Hypothalamus (tissue), 51 donors: ENCODE measurements at regions not wholly inside any gene's neighbourhood (a gene's known extent, or its start where the extent isn't known, plus 50 kb on each side); places are given as distances from the start of the nearest gene placed in this dataset.

ENCODE experiments used
- DNase-seq, 51 donors: peaks; one replicate each; lab custom pipeline; 2025; lab: John Stamatoyannopoulos, UW

DNA sequence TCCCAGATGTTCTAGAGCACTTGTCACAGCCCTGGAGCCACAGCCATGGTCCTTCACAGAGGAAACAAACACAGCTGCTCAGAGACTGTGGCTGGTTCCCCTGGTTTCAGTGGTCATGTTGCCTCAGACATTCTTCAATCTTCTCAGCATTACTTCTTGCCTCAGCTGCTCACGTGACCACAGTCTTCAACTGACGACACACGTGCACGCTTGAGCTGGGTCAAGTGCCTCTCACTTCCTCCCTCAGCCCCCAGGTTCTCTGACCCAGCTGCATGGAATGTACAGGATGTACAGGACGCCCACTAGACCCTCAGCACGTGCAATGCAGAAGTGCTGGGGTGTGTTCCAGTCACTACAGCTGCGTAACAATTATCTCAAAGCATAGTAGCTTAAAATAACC lies 159.8 kb upstream of the GGTLC1 start:
- DNase-seq, result no peak

DNA sequence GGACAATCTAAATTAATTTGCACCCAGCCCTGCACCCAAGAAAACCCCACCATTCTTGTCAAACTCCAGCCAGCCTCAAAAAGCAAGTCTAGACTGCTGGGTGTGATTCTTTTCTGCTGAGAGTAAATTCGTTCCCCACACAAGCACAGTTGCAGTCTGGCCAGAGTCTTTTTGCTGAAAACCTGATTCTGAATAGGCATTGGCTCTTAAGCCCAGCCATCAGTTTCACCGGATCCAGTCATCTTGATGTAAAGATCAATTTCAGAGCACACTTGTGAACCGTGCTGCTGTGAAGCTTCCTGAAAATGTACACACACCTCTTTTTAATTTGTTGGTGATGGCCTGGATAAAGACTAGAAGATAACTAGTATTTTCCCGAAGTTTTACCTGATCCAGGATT lies 159.4 kb upstream of the GGTLC1 start:
- DNase-seq, result no peak

DNA sequence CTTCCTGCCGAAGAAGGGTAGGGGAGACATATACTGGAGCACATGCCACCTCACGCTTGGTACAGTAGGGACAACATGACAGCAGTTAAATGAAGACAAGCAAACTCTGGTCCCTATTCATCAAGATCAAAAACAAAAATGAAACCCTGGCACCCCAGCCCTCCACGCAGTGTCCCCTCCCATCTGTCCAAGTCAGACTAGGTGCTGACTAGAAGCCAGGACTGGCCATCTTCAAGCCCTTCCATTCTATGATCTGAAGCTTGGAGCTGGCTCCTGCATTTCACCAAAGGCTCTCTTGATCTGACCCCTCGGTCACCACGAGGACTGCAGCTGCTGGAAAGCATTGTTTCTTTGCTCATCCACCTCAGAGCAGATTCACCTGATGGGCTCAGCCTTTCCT lies 158.9 kb upstream of the GGTLC1 start:
- DNase-seq, result no peak

DNA sequence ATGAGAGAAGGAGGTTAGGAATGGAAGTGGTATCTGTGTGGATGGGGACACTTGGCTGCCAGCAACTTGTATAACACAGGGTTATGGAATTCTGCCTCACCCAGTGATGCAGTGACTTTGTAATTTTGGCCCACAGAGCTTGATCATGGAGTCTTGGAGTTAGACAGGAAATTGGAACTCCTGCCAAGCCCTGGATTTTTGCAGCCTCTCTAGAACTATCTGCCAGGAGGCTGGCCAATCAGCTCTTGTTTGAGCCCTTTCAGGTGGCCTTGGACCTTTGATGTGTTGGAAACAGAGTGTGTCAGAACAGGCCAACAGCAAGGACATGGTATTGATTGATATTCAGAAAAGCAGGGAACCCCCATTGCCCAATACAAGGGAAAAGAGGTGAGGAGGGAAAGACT lies 157.7 kb upstream of the GGTLC1 start:
- no peak for DNase-seq

DNA sequence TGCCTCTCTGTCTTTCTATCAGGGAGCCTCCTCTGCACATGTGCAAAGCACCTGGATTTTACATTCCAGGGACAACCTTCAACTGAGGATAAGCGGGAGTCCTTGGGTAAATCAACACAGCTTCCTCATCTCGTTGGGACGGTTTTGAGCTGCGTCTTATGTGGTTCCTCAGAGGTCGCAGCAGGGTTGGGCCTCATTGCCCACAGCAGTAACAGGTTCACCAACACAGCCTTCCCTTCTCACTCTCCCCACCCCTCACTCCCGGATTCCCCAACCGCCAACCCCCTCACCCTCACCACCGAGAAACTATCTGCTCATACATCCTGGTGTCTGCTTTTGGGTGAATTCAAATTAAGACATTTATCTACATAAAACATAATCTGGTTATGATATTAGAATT lies 155.8 kb upstream of the GGTLC1 start:
- no peak for DNase-seq

DNA sequence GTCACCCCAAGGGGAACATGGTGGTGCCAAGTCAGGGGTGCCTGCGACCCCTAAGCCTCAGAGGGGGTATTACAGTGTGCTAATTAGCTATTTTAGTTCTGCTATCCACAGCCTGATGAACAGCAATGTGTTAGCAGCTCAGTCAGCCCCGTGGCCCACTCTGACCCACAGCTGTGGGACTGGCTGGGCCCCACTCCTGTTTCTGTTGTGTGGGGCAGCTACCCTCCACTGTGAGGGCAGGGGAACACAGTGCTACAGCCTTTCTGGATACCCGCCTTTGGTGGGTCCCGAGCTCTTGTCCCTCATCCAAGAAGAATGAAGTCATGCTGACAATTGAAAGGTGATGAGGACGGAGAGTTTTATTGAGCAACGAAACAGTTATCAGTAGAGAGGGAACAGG lies 152.5 kb upstream of the GGTLC1 start:
- no peak for DNase-seq

DNA sequence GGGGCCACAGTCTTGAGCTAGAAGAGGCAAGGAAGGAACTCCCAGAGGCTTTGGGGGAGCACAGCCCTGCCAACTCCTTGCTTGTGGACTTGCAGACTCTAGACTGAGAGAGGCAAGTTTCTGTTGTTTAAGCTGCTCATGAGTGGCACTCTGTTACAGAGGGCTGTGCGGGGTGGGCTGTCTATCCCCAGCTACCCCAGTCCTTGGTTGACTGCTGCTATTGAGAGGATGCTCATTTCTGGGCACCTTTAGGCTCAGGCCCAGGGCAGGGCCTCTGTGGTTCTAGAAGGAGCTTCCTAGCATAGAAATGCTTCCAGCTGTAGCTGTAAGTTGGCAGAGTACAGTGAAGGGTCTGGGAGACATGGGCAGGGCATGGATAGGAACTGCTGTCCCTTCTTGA lies 151.3 kb upstream of the GGTLC1 start:
- no peak for DNase-seq

DNA sequence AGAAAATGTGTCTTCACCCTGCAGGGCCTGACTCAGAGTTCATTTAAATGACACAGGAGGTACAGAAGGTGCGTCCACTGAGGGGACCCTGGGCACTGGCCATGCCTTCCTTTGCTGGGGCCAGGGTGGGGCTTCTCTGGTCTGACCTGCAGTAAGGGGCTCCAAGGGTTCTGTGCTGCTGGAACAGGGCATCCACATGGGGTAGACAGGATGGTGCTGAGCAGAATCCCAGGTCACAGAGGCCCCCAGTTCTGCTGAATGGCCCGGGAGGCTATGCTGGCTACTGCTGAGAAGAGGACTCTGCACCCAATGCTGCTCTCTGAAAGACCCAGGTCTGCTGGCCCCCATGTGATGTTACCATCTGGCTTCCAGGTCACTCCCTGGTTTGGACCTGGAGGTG lies 150.4 kb upstream of the GGTLC1 start:
- DNase-seq, result no peak

DNA sequence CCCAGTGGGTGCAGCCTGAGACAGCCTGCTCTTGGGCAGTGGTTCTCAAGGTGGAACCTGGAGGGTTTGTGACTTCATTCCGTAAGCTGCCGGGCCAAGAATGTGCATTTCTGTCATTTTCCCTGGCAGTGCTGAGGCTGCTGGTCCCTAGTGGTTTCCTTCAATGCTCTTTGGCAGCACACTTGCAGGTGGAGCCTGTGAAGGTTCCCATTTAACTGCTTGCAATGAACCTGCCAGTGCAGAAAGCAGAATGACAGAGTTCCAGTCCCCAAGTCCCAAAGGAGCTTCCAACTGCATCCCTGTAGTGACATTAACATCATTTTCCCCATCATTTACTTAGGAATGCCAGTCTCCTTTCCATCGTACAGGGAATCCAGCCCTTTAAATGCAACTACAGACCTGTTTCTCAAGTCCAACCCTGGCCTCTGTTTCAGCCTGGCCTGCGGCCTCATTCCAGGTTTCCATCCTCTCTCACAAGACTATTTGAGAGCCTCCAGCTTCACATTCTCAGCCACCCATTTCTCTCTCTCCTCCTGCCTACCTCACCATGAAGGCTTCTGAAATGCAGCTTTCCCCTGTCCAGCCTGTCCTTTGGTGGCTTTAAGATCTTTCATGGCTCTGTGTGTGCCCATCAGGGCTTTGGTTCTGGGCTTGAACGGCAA lies 149.7 kb upstream of the GGTLC1 start:
- no peak for DNase-seq

DNA sequence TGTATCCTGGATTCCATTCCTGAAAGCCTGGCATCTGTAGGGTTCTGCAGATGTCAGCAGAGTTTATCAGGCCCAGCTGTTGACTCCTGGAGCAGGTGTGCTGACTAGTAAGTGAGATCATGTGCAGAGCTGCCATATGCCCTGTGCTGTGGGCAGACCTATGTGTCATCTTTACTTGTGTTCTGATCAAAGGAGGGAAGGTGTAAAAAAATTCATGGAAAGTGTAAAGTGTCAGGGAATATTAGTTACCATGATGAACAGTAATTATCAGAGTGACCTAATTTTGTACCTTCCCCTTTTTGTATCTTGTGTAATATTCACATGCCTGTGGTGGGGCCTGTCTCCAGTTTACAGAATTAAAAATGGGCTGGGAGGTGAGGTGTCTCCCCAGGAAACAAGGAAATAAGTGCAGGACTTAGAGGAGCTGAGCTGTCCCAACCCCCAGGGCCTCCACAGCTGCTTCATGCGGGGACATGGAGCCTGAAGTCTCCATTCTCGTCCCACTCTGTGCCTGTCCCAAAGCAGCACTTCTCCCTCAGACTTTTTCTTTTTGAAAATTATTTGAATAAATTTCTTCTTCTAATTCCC lies 148.2 kb upstream of the GGTLC1 start:
- no peak for DNase-seq

DNA sequence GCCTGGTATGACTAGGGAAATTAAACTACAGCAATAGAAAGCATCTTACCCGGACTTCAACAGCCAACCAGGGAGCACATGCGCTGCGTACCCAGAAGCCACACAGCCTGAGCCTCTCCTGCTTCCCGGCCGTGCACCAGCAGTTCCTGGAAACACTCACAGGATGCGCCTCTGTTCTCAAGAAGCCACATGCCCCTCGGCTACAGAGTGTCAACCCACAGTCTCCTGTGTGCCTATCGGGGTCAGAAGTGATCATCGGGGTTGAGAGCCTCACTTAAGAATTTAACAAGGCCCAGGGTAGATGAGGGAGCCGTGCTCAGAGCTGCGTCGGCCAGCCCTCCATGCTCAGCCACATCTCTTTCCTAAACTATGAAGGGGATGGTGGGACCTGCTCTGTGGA lies 147.2 kb upstream of the GGTLC1 start:
- DNase-seq, result no peak

DNA sequence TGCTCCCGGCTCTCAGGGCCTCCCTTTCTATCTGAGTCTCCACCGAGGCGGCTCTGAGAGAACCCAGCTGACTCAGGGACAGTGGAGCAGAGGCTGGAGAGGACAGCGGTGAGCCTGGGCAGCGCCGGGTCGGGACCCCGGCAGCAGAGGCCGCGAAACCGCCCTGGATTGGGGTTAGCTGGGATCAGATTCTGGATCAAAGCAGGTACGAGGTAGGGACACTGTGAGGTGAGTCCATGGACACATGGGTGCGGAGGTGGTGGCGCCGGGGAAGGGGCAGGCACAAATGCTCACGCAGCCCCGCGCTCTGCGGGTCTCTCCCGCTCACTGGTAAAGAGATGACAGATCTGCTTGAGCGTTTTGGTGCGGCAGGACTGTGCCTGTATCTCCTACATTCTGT lies 146.4 kb upstream of the GGTLC1 start:
- DNase-seq, result no peak

DNA sequence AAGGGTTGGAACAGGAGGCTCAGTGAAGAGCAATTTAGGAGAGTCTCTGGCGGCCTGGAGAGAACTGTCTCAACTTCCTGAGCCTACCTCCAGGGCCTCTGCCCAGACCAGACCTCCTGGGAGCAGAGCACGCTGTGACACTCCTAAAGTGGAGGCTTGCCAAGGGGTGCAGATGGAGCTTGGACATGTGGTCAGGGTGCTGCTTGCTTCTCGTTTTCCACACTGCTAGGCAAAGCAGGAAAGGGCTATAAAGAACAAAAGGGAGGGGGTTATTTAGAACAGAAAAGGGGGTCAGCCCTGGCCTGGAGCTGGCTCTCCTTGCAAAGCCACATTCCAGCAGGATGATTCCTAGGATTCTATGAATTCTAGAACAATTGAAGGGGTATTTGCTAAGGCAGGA lies 145.7 kb upstream of the GGTLC1 start:
- DNase-seq, result no peak

DNA sequence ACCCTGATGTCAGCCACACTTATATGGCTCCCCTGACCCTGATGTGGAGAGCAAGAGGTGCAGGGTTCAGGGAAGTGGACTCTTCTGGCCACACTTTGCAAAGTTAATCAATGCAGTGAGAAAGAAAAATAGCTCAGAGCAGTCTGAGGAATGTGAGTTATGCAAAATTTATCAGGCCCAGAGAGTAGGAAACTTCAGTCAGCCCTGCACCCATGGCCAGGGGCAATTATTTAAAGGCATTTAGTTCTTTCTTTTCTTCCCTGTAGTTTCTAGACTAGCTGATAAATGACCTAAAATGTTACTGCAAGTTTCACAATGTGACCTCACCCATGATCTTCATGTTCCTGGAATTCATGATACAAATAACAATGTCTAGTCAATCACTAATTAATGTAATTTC lies 143.7 kb upstream of the GGTLC1 start:
- no peak for DNase-seq

DNA sequence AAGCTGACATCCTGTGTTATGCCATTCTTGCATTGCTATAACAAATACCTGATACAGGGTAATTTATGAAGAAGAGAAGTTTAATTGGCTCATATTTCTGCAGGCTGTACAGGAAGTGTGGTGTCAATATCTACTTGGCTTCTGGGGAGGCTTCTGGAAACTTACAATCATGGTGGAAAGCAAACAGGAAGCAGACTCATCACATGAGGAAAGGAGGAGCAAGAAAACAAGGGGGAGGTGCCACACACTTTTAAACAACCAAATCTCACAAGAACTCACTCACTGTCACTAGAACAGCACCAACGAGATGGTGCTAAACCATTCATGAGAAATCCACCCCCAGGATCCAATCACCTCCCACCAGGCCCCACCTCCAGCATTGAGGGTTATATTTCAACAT lies 143.1 kb upstream of the GGTLC1 start:
- DNase-seq, result no peak

DNA sequence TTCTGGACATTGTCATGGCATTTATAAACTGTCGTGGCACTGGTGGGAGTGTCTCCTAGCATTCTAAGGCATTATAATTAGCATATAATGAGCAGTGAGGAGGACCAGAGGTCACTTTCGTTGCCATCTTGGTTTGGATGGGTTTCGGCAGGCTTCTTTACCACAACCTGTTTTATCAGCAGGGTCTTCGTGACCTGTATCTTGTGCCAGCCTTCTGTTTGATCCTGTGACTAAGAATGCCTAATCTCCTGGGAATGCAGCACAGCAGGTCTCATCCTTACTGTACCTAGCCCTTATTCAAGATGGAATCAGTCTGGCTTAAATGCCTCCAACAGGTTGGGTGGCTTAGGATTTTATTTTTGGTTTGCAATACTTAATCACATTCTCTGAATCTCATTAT lies 142.7 kb upstream of the GGTLC1 start:
- DNase-seq, result no peak

DNA sequence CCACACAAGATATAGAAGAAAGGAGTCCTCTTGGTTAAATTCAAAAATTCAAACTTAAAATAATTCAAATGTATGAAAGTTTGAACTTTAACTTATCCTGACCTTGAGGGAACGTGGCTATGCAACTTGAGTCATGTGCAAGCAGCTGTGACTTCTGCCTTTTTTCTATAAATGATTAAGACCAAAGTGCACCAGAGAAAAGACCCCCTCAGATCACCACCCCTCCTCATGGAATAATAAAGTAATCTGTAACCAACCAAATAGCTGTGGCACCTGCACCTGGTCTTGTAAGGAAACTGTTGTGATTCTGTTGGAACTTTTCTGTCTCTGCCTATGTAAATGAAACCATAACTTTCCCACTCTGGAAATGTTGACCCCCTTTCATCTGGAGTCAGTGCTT lies 141.1 kb upstream of the GGTLC1 start:
- no peak for DNase-seq

DNA sequence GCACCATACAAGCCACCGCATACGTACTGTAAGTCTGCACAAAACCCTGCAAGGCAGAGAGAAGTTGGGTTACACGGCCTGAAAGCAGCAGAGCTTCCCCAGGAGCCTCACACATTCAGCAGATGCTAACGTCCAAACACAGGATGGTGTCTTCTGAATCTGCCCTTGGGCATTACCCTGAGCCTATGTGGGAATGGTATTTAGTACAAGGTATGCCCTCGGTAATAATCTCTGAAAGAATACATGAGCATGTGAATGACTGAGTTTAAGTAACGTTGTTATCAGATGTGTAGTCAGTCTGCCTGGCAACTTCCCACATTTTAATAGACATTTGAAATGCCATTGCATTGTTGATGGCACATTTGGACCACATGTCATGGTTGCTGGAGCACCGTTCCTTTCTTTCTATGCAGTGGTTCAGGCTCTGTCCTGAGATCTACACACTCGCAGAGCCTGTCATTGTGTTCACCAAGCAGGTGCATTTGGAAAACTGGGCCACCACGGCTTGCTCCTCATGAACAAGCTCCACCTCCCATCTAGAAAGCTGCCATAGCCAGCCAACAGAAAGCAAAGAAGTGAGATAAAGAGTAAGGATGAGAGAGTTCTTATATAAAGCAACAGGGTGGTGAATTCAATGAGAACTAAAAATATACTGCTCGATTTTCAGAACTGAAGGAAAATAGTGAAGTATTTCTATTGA lies 136.5 kb upstream of the GGTLC1 start:
- no peak for DNase-seq

DNA sequence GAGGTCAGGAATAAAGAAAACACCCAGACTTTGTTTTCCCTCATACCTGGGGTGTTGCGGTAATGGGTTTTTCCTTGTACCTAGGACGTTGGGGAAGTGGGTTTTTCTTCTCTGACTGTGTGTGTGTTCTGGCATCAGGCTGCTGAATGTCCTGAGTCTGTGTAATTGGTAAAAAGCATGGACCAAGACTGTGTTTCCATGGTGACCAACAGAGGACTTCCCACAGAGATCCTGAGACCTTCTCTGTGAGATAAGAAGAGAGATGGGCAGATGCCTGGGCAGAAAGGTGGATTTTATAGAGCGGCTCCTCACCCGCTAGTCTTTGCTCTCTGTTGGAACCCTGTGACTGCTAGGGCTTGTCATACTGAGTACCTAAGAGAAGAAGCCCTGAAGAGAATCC lies 135.4 kb upstream of the GGTLC1 start:
- no peak for DNase-seq

DNA sequence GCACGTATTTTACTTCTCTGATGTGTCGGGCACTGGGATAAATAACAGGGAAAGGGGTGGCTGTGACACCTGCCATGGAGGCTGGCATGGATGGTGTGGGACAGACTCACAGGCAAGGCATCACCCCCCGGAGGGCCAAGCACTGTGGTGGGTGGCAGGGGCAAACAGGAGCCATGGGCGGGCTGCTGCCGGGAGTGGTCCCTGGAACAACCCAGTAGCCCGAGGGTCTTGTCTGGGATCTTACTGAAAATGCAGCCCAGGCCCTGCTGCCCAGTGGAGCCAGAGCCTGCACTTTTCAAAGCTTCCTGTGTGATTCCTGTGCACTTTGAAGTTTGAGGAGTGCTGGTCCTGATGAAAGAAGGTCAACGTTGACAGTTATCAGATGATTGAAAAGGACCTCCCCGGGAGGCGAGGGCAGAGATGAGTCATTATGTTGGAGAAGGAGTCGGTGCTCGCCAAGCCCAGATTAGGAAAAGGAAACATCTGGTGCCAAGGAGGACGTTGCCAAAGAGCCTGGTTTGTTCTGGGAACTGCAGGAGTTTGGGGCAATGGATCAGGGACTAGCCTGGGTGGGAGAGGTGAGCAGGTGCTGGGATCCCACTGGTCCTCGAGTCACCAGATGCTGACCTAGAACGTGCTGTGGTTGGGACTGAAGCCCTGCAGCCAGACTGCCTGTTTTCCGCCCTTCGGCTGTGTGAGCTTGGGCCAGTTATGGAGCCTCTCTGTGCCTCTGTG lies 130.0 kb upstream of the GGTLC1 start:
- DNase-seq, result no peak

DNA sequence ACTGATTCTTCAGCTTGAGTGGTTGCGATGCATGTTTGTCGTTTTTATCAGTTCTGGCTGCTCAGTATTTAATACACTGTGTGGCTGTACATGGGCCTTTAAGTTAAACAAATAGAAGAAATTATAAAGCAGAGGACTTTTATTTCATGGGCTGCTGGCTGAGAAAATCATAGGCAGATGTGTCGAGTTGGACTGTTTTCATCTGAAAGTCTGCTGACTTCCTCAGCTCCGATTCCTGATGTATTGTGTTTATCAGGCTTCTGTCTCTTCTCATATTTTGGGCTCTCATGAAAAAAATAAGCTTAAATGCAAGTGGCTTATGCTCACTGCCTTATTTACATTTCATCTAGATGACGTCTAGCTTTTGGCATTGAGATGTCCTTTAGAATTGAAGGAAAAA lies 129.5 kb upstream of the GGTLC1 start:
- DNase-seq, result no peak

DNA sequence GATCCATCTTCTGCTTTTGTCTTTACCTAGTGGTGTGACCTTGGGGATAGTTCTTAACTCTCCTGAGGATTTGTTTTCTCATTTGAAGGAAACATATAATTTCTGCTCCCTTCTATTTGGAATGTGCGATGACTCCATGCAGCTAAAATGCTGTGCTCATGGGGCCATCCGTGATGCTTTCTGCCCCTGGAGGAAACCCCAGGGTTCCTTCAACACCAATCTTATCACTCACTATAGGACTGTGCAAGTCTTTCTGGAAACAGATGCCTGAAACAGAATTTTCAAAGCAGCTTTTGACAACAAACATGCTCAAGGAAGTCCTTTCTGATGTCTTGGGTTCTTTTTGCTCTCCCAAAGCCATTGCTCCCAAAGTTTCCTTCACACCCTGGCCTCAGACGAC lies 128.8 kb upstream of the GGTLC1 start:
- no peak for DNase-seq
